ENCODE measurements at regions not wholly inside any gene's neighbourhood (a gene's known extent, or its start where the extent isn't known, plus 50 kb on each side); places are given as distances from the start of the nearest gene placed in this dataset.
"Not testable (repeated sequence)": the region's sequence is repeated elsewhere in the genome, so short reads cannot be mapped to it uniquely, and the experiment has no call there.

DNA sequence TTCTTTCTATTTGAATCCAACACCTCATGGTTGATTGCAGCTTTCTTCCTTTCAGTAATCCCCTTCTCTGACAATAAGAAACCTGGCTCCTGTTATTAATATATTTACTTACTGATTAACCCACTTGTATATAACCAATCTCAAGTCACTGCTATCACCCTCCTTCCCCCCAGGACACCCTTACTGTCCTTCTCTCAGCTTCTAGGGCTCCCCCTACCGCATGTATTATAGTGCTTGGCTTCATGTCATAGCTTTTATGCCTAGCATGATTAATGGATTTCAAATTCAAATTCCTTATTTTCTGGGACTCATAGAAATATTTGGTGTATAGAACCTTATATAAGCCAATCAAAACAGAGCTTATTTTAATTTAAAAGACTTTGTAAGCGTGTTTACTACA lies 75.7 kb upstream of the BNIP2 start:
- DNase-seq: no peak

DNA sequence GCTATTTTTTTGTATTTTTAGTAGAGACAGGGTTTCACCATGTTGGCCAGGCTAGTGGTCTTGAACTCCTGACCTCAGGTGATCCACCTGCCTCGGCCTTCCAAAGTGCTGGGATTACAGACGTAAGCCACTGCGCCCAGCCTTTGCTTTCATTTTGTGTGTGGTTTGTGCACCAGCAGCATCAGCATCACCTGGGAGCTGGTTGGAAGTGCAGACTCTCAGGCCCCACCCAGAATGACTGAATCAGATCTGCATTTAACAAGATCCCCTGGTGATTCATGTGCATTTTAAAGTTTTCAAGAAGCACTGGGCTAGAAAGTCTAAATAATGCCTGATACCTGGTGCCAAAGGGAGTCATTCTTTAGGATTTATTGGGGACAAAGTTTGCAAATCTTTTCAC lies 73.4 kb upstream of the BNIP2 start:
- DNase-seq: no peak

DNA sequence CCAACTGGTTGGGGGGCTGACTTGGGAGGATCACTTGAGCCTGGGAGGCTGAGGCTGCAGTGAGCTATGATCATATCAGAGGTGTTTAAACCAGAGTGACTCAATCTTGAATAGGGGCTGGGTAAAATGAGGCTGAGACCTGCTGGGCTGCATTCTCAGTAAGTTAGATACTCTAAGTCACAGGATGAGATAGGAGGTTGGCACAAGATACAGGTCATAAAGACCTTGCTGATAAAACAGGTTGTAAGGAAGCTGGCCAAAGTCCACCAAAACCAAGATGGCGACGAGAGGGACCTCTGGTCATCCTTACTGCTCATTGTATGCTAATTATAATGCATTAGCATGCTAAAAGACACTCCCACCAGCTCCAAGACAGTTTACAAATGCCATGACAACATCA lies 71.1 kb upstream of the BNIP2 start:
- DNase-seq: not testable (repeated sequence)

DNA sequence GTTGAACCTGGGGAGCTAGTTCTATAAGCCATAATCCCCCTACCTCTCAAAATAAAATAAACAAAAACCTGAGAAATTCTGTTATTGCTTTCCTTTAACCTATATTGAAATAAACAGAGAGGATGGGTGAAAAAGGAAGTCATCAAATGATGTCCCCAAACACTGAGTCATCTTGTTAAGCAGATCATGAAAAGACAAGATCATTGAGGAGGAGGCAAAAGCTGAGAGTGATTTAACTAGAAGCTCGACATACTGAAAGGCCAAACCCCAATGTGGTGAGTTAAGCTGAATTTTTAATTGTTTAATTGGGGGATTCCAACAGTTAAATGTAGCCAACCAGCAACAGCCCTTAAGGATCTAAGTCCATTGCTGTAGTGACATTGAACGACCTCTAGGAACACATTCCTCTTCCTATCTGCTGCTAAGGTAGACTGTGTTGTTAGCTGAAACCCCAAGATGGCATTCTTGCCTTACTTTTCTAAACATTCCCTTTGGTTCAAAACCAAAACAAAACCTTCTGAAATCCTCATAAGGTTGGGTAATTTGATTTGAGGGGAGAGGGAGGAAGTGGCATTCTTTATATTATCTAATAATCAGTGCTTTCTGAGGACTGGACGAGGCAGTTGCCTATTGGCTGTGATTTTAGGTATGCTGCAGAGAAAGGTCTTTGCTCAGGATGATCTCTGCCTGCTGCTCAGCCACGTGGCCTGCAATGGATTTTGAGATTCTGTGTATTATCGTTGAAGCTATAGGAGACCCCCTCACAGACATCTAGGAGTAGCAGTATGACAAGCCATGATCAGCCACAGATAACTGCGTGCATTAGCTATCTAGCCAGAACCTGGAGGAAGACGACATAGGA lies 62.7 kb upstream of the BNIP2 start:
- no peak for DNase-seq

DNA sequence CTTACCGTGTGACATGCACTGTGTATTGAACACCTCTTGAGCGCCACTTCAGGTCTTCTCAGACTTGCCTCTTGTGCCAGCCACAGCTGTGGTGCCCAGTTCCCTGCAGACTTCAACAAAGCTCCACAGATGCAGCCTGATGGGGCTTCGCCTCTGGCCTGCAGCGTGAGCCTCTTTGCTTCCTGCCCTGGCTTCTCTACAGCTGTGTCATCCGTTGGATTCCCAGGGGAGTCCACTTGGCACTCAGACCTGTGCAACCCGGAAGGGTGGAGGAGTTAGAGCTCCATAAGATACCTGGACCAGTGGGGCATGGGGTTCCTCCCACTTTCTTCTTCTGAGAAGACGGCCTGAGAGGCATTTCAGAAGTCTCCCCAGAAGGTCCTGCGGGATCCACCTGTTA lies 57.7 kb upstream of the BNIP2 start:
- no peak for DNase-seq

DNA sequence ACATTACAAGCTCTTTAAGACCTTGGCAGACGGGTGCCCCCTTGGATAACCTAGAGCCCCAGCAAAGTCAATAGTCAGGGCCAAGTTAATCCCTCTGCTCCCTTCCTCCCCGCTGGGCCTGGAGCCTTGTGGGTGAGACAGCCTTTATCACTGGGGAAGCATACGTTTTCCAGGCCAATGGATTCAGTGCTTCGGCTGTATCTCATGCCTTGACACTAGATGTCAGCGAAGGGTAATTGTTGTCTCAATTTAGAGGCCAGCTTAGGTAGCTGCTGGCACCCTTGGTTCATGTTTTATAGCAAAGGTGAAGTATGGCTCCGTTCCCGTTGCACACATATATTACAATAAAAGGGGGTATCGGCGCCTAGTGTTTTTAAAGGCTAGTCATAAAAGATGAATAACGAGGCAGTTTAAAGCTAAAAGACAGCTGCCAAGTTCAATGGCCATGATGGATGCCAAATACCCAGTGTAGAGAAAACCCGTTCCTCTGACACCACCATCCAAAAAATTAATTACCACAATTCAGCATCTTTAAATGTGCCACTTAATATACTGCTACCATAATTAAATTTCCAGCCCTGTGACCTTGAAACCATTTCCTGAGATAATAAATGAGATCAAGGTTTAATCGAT lies 52.3 kb upstream of the BNIP2 start:
- DNase-seq: no peak

DNA sequence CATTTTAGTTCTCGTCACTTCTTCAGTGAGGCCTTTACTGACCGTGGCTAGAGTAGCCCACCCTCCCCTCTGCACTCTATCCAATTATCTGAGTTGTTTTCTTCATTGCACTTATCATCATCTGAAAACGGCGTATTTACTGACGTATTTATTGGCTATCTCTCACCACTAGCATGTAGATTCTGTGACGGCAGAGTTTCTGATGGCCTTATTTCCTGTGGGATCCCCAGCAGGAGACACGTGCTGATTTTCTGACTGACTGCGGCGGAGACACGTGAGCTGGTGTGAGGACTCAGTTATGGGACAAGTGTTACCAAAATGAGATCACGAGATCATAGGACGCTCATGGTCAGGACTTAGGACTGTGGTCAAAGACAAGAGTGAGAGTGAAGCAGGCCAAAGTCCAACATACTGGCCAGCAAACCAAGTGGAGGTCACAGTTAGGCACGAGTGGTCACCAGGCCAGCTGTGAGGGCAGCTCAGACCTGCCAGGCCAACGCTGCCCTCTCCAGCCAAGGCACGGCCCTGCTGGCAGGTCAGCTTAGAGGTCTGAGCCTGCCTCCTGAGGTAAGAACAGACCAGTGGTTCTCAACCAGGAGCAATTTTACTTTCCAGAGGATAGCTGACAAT lies 50.6 kb upstream of the BNIP2 start:
- no peak for DNase-seq

All from CD4-positive, alpha-beta T cell treated with Interleukin-15 for 1 hour (primary cell).